HepG2 (cell line): ENCODE measurements at regions not wholly inside any gene's neighbourhood (a gene's known extent, or its start where the extent isn't known, plus 50 kb on each side); places are given as distances from the start of the nearest gene placed in this dataset.

Experiments
- ATF4 ChIP-seq, 2 experiments: fragments of 450-650 bp in 1 of 2; sonication (generic) in 1 of 2; formaldehyde crosslinking; IDR thresholded peaks; 2 replicates each; pipeline versions ENCODE4 v1.5.0 to v1.8.0; 2020 to 2022; ENCODE audit warnings: mild to moderate bottlenecking in 1 of 2, missing genetic modification reagents in 1 of 2
- BCL3 ChIP-seq: sonication (generic); formaldehyde crosslinking; IDR thresholded peaks from 2 replicates; pipeline ENCODE4 v1.5.1; 2020; ENCODE audit warnings: mild to moderate bottlenecking, missing genetic modification reagents, moderate library complexity
- CTCF ChIP-seq: sonication (generic); formaldehyde crosslinking; IDR thresholded peaks from 2 replicates; pipeline ENCODE4 v1.5.0; 2020; ENCODE audit warnings: mild to moderate bottlenecking, missing genetic modification reagents, moderate library complexity
- EP300 ChIP-seq, 3 experiments: sonication (generic) in 1 of 3; formaldehyde crosslinking in 1 of 3; IDR thresholded peaks; 2 replicates each; pipeline versions ENCODE4 v1.5.1 to v1.6.1; 2011 to 2020; ENCODE audit warnings: low read depth in 2 of 3, low read length in 2 of 3, borderline replicate concordance in 1 of 3, improper control_type of control experiment in 1 of 3, mild to moderate bottlenecking in 1 of 3, missing genetic modification reagents in 1 of 3, moderate library complexity in 1 of 3
- HBP1 ChIP-seq: IDR thresholded peaks from 2 replicates; pipeline ENCODE4 v1.6.1; 2016; ENCODE audit warnings: low read depth, control low read depth
- HDAC1 ChIP-seq: sonication (generic); formaldehyde crosslinking; IDR thresholded peaks from 2 replicates; pipeline ENCODE4 v1.5.1; 2020; ENCODE audit warnings: mild to moderate bottlenecking, missing genetic modification reagents
- KIAA2018 ChIP-seq: sonication (generic); formaldehyde crosslinking; IDR thresholded peaks from 2 replicates; pipeline ENCODE4 v1.5.0; 2020; ENCODE audit warnings: mild to moderate bottlenecking, missing genetic modification reagents, borderline replicate concordance
- NCOA2 ChIP-seq: sonication (generic); formaldehyde crosslinking; IDR thresholded peaks from 2 replicates; pipeline ENCODE4 v1.8.0; 2022; ENCODE audit warnings: inconsistent platforms
- PATZ1 ChIP-seq: sonication (generic); formaldehyde crosslinking; IDR thresholded peaks from 2 replicates; pipeline ENCODE4 v1.4.0; 2020; ENCODE audit warnings: missing genetic modification reagents
- SP1 ChIP-seq, 2 experiments: fragments of 450-650 bp in 1 of 2; sonication (generic) in 1 of 2; formaldehyde crosslinking in 1 of 2; IDR thresholded peaks; 2 replicates each; pipeline versions ENCODE4 v1.4.0 to v1.6.1; 2016 to 2020; ENCODE audit warnings: missing genetic modification reagents in 1 of 2
- TAF1 ChIP-seq: sonication (generic); formaldehyde crosslinking; IDR thresholded peaks from 2 replicates; pipeline ENCODE4 v1.4.0; 2020; ENCODE audit warnings: missing genetic modification reagents
- ZBTB2 ChIP-seq: sonication (generic); formaldehyde crosslinking; IDR thresholded peaks from 2 replicates; pipeline ENCODE4 v1.8.0; 2022; ENCODE audit warnings: low read depth, missing genetic modification reagents
- ZNF501 ChIP-seq: sonication (generic); formaldehyde crosslinking; IDR thresholded peaks from 2 replicates; pipeline ENCODE4 v1.5.1; 2020; ENCODE audit warnings: mild to moderate bottlenecking, moderate library complexity, missing genetic modification reagents
- ZNF513 ChIP-seq: sonication (generic); formaldehyde crosslinking; conservative IDR thresholded peaks from 2 replicates; pipeline ENCODE4 v1.5.0; 2020; ENCODE audit warnings: missing genetic modification reagents

GRCh38 chr20:23277316-23277715 is 73.3 kb upstream of the NXT1 start:
- TF ChIP-seq EP300 (IDR thresholded peaks at IDR 0.05; ENCODE audit: low read depth in 2 of 2, low read length in 2 of 2) (no peak), EP300 (CRISPR knock-in tag; IDR thresholded peaks at IDR 0.05; ENCODE audit: borderline replicate concordance) (no peak), CTCF (CRISPR knock-in tag) (no peak), TAF1 (CRISPR knock-in tag) (no peak), ZNF513 (no peak), KIAA2018 (no peak), SP1 (IDR thresholded peaks at IDR 0.05) (no peak), SP1 (CRISPR knock-in tag; IDR thresholded peaks at IDR 0.05) (no peak), ZNF501 (CRISPR knock-in tag) (no peak), HBP1 (CRISPR knock-in tag) (no peak), NCOA2 (CRISPR knock-in tag) (no peak), HDAC1 (CRISPR knock-in tag) (no peak), PATZ1 (CRISPR knock-in tag) (no peak), ZBTB2 (CRISPR knock-in tag) (no peak), BCL3 (CRISPR knock-in tag) (no peak), ATF4 (CRISPR knock-in tag; IDR thresholded peaks at IDR 0.05) (no peak)
